ENCODE measurements at regions not wholly inside any gene's neighbourhood (a gene's known extent, or its start where the extent isn't known, plus 50 kb on each side); places are given as distances from the start of the nearest gene placed in this dataset.

DNA sequence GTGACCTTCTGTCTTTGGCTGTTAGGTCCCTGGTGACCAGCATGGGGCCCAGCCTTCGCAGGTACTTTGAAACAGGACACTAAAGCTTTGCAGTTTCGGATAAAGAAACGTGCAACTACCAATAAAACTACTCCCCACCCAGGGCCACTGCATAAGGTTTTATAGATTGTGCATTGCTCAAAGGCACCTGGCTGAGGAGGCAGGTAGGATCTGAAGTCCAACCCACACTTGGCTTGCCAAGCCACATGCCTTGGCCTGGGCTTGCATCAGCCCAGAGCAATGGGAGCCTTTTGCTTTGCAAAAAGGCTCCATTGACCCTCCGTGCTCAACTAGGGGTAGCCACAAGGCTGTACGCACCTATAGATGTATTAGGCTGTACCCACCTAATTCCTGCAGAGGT is 84.4 kb upstream of the SYT6 start:
- no peaks in the 10 kb centered on the region for H3K9me2 ChIP-seq (ENCODE audit: insufficient read depth, low read length)
- H3K9me3 ChIP-seq (ENCODE audit: low read length), result no peaks in the 10 kb centered on the region
- no peaks in the 10 kb centered on the region for H3K36me3 ChIP-seq (ENCODE audit: insufficient read depth, low read length)
- no peaks in the 10 kb centered on the region for H4K20me1 ChIP-seq (ENCODE audit: insufficient read depth)
- no peak overlapping the region for H3K9ac ChIP-seq (ENCODE audit: low read length)
- no peak overlapping the region for H2AFZ ChIP-seq (ENCODE audit: low read depth, low read length)
- no peak overlapping the region for H3K4me3 ChIP-seq (ENCODE audit: low read length)
- H3F3A ChIP-seq (ENCODE audit: insufficient read depth, low read length, poor library complexity, severe bottlenecking), result no peaks in the 10 kb centered on the region
- H3K79me2 ChIP-seq (replicated peaks; ENCODE audit: insufficient read depth, low read length), result no peaks in the 10 kb centered on the region
- H3K27me3 ChIP-seq (ENCODE audit: insufficient read depth, low read depth, low read length), result no peaks in the 10 kb centered on the region
- TF ChIP-seq EZH2 (IDR thresholded peaks at IDR 0.05; ENCODE audit: borderline replicate concordance, insufficient read depth, low read length, poor library complexity, severe bottlenecking), result no peak
- TF ChIP-seq RAD21 (conservative IDR thresholded peaks at IDR 0.05), result no peak
- no peak for TF ChIP-seq SMC3 (conservative IDR thresholded peaks at IDR 0.05; ENCODE audit: poor library complexity)
- TF ChIP-seq, protein P1, sequence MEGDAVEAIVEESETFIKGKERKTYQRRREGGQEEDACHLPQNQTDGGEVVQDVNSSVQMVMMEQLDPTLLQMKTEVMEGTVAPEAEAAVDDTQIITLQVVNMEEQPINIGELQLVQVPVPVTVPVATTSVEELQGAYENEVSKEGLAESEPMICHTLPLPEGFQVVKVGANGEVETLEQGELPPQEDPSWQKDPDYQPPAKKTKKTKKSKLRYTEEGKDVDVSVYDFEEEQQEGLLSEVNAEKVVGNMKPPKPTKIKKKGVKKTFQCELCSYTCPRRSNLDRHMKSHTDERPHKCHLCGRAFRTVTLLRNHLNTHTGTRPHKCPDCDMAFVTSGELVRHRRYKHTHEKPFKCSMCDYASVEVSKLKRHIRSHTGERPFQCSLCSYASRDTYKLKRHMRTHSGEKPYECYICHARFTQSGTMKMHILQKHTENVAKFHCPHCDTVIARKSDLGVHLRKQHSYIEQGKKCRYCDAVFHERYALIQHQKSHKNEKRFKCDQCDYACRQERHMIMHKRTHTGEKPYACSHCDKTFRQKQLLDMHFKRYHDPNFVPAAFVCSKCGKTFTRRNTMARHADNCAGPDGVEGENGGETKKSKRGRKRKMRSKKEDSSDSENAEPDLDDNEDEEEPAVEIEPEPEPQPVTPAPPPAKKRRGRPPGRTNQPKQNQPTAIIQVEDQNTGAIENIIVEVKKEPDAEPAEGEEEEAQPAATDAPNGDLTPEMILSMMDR (IDR thresholded peaks at IDR 0.05; ENCODE audit: poor library complexity, severe bottlenecking), result no peak
- no peak for TF ChIP-seq MXI1 (conservative IDR thresholded peaks at IDR 0.05; ENCODE audit: poor library complexity, severe bottlenecking)
- no peak for TF ChIP-seq POLR2AphosphoS5 (IDR thresholded peaks at IDR 0.05)
- TF ChIP-seq TAF1 (IDR thresholded peaks at IDR 0.05; ENCODE audit: low read depth), result no peak
- no peak for TF ChIP-seq EP300 (conservative IDR thresholded peaks at IDR 0.05; ENCODE audit: poor library complexity, severe bottlenecking)
- TF ChIP-seq, protein P2, sequence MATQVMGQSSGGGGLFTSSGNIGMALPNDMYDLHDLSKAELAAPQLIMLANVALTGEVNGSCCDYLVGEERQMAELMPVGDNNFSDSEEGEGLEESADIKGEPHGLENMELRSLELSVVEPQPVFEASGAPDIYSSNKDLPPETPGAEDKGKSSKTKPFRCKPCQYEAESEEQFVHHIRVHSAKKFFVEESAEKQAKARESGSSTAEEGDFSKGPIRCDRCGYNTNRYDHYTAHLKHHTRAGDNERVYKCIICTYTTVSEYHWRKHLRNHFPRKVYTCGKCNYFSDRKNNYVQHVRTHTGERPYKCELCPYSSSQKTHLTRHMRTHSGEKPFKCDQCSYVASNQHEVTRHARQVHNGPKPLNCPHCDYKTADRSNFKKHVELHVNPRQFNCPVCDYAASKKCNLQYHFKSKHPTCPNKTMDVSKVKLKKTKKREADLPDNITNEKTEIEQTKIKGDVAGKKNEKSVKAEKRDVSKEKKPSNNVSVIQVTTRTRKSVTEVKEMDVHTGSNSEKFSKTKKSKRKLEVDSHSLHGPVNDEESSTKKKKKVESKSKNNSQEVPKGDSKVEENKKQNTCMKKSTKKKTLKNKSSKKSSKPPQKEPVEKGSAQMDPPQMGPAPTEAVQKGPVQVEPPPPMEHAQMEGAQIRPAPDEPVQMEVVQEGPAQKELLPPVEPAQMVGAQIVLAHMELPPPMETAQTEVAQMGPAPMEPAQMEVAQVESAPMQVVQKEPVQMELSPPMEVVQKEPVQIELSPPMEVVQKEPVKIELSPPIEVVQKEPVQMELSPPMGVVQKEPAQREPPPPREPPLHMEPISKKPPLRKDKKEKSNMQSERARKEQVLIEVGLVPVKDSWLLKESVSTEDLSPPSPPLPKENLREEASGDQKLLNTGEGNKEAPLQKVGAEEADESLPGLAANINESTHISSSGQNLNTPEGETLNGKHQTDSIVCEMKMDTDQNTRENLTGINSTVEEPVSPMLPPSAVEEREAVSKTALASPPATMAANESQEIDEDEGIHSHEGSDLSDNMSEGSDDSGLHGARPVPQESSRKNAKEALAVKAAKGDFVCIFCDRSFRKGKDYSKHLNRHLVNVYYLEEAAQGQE (IDR thresholded peaks at IDR 0.05; ENCODE audit: borderline replicate concordance), result no peak
- no peak overlapping the region for H3K27ac ChIP-seq (ENCODE audit: low read length)
- no peak overlapping the region for H3K4me2 ChIP-seq (ENCODE audit: low read length)

DNA sequence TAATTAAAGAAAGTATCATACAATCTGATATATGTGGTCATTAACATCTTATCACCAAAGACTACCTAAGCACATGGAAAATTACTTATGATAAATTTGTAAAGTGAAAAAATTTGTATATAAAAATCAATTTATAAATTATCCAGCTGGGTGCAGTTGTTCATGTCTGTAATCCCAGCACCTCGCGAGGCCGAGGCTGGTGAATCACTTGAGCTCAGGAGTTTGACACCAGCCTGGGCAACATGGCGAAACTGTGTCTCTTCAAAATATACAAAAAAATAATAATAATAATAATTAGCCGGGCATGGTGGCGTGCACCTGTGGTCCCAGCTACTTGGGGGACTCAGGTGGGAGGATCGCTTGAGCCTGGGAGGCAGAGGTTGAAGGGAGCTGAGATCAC is 82.8 kb upstream of the SYT6 start:
- Histone ChIP-seq H3F3A (ENCODE audit: insufficient read depth, low read length, poor library complexity, severe bottlenecking) (no peaks in the 10 kb centered on the region), H3K27me3 (ENCODE audit: insufficient read depth, low read depth, low read length) (no peaks in the 10 kb centered on the region), H3K79me2 (replicated peaks; ENCODE audit: insufficient read depth, low read length) (no peaks in the 10 kb centered on the region), H3K9me2 (ENCODE audit: insufficient read depth, low read length) (no peaks in the 10 kb centered on the region), H3K4me2 (ENCODE audit: low read length) (no peak overlapping the region), H3K9ac (ENCODE audit: low read length) (no peak overlapping the region), H2AFZ (ENCODE audit: low read depth, low read length) (no peak overlapping the region), H3K4me3 (ENCODE audit: low read length) (no peak overlapping the region), H4K20me1 (ENCODE audit: insufficient read depth) (no peaks in the 10 kb centered on the region), H3K27ac (ENCODE audit: low read length) (no peak overlapping the region), H3K9me3 (ENCODE audit: low read length) (no peaks in the 10 kb centered on the region), H3K36me3 (ENCODE audit: insufficient read depth, low read length) (no peaks in the 10 kb centered on the region)
- TF ChIP-seq RAD21 (conservative IDR thresholded peaks at IDR 0.05), result no peak
- no peak for TF ChIP-seq EP300 (conservative IDR thresholded peaks at IDR 0.05; ENCODE audit: poor library complexity, severe bottlenecking)
- TF ChIP-seq, protein P2 (IDR thresholded peaks at IDR 0.05; ENCODE audit: borderline replicate concordance), result no peak
- TF ChIP-seq, protein P1 (IDR thresholded peaks at IDR 0.05; ENCODE audit: poor library complexity, severe bottlenecking), result no peak
- no peak for TF ChIP-seq TAF1 (IDR thresholded peaks at IDR 0.05; ENCODE audit: low read depth)
- no peak for TF ChIP-seq POLR2AphosphoS5 (IDR thresholded peaks at IDR 0.05)
- TF ChIP-seq SMC3 (conservative IDR thresholded peaks at IDR 0.05; ENCODE audit: poor library complexity), result no peak
- no peak for TF ChIP-seq MXI1 (conservative IDR thresholded peaks at IDR 0.05; ENCODE audit: poor library complexity, severe bottlenecking)
- TF ChIP-seq EZH2 (IDR thresholded peaks at IDR 0.05; ENCODE audit: borderline replicate concordance, insufficient read depth, low read length, poor library complexity, severe bottlenecking), result no peak
